HEK293T (cell line): ENCODE measurements at regions not wholly inside any gene's neighbourhood (a gene's known extent, or its start where the extent isn't known, plus 50 kb on each side); places are given as distances from the start of the nearest gene placed in this dataset.
"Not testable (repeated sequence)": the region's sequence is repeated elsewhere in the genome, so short reads cannot be mapped to it uniquely, and the experiment has no call there.

Experiments
- CTCF ChIA-PET: fragments of 350-600 bp; formaldehyde crosslinking; extraction: SDS; loops from one replicate; lab custom pipeline; 2021; ENCODE audit warnings: antibody characterized with exemption, inconsistent platforms; lab: Yijun Ruan, JAX
- POLR2A ChIA-PET: fragments of 350-600 bp; formaldehyde crosslinking; extraction: SDS; loops from one replicate; lab custom pipeline; 2020; ENCODE audit warnings: antibody characterized with exemption, inconsistent platforms; lab: Yijun Ruan, JAX
- DNase-seq: peaks from one replicate; pipeline ENCODE4 v3.0.0; 2012; ENCODE audit warnings: mixed read lengths; ENCODE audit errors: extremely low spot score
- ARNT ChIP-seq: fragments of 450-650 bp; IDR thresholded peaks from 2 replicates; pipeline ENCODE4 v1.6.1; 2017; ENCODE audit warnings: mild to moderate bottlenecking
- BHLHE40 ChIP-seq: fragments of 450-650 bp; IDR thresholded peaks from 2 replicates; pipeline ENCODE4 v1.6.1; 2016; ENCODE audit warnings: mild to moderate bottlenecking, moderate library complexity, borderline replicate concordance
- CTBP1 ChIP-seq: fragments of 450-650 bp; IDR thresholded peaks from 2 replicates; pipeline ENCODE4 v1.6.1; 2016; ENCODE audit warnings: borderline replicate concordance
- ELF4 ChIP-seq: fragments of 450-650 bp; IDR thresholded peaks from 2 replicates; pipeline ENCODE4 v1.6.1; 2017; ENCODE audit warnings: antibody characterized with exemption
- FOXA1 ChIP-seq: fragments of 450-650 bp; IDR thresholded peaks from 2 replicates; pipeline ENCODE4 v1.6.1; 2016; ENCODE audit warnings: mild to moderate bottlenecking
- FOXK2 ChIP-seq: fragments of 450-650 bp; IDR thresholded peaks from 2 replicates; pipeline ENCODE4 v1.6.1; 2016; ENCODE audit warnings: mild to moderate bottlenecking
- FOXM1 ChIP-seq: fragments of 450-650 bp; IDR thresholded peaks from 2 replicates; pipeline ENCODE4 v1.6.1; 2017; ENCODE audit warnings: mild to moderate bottlenecking, borderline replicate concordance
- HDGF ChIP-seq: fragments of 450-650 bp; IDR thresholded peaks from 2 replicates; pipeline ENCODE4 v1.6.1; 2017; ENCODE audit warnings: antibody characterized with exemption, borderline replicate concordance
- L3MBTL2 ChIP-seq: fragments of 450-650 bp; conservative IDR thresholded peaks from 2 replicates; pipeline ENCODE4 v1.6.1; 2016; ENCODE audit warnings: mild to moderate bottlenecking
- LEF1 ChIP-seq: fragments of 450-650 bp; IDR thresholded peaks from 2 replicates; pipeline ENCODE4 v1.6.1; 2017; ENCODE audit warnings: mild to moderate bottlenecking, borderline replicate concordance
- NFRKB ChIP-seq: fragments of 450-650 bp; IDR thresholded peaks from 2 replicates; pipeline ENCODE4 v1.6.1; 2016; ENCODE audit warnings: mild to moderate bottlenecking, moderate library complexity
- PKNOX1 ChIP-seq: fragments of 450-650 bp; IDR thresholded peaks from 2 replicates; pipeline ENCODE4 v1.6.1; 2016
- SP1 ChIP-seq: fragments of 450-650 bp; IDR thresholded peaks from 2 replicates; pipeline ENCODE4 v1.6.1; 2017
- SUZ12 ChIP-seq: fragments of 450-650 bp; IDR thresholded peaks from 2 replicates; pipeline ENCODE4 v1.6.1; 2016; ENCODE audit warnings: mild to moderate bottlenecking
- TARDBP ChIP-seq: fragments of 450-650 bp; IDR thresholded peaks from 2 replicates; pipeline ENCODE4 v1.6.1; 2016
- ZNF384 ChIP-seq: fragments of 450-650 bp; IDR thresholded peaks from 2 replicates; pipeline ENCODE4 v1.6.1; 2016

GRCh38 chr5:145396888-145397287 lies 438.3 kb downstream of the PRELID2 start:
- ChIA-PET POLR2A (no interaction called here), CTCF (interaction anchor here (0.6 kb wide), 1 partner anchor 1094 kb away, joined by 6 read pairs; no protein-coding TSS in a partner anchor)
- no peak for TF ChIP-seq SUZ12
- no peak for TF ChIP-seq TARDBP
- TF ChIP-seq ELF4, result no peak
- no peak for TF ChIP-seq HDGF
- TF ChIP-seq BHLHE40, result no peak
- no peak for TF ChIP-seq ZNF384
- TF ChIP-seq LEF1, result no peak
- TF ChIP-seq ARNT, result no peak
- TF ChIP-seq CTBP1, result no peak
- no peak for TF ChIP-seq L3MBTL2
- TF ChIP-seq NFRKB, result no peak
- TF ChIP-seq PKNOX1, result no peak
- no peak for TF ChIP-seq SP1
- no peak for TF ChIP-seq FOXK2
- no peak for TF ChIP-seq FOXA1
- no peak for TF ChIP-seq FOXM1

DNA sequence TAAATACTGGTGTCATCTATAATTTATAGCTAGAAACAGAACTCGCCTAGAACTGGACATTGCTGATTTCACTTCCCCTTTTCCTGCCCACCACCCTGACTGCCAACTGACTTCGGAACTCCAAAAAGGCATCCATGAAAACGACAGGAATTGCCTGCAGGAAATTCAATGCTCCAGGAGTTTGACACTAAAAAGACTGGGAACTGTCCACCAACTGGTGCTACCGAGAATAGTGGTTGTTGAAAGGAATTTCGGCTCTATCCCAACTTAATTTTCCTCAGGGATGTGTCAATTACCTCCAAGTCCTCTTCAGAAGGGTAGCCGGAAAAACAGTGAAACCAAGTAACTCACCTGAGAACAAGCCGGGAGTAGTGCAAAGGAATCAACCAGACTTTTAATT lies 440.0 kb downstream of the PRELID2 start:
- DNase-seq, POLR2A ChIA-PET, CTCF ChIA-PET: not testable (repeated sequence)

More at GRCh38 chr5:145396888-145397287, 438.3 kb downstream of the PRELID2 start:
- DNase-seq, result no peak

DNA sequence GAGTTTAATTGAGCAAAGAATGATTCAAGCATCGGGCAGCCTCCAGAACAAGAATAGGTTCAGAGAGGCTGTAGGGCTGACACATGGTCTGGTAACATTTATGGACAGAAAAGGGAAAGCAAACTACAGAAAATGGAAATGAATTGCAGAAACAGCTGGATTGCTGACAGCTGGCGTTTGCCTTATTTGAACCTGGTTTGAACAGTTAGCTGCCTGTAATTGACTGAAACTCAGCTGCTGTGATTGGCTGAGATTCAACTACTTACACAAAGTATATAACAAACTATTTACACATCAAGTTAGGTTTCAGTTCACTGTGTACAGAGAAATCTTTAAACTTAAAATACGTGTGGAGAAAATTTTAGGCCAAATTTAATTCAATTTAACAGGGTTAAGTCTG lies 441.7 kb downstream of the PRELID2 start:
- DNase-seq, result no peak
- TF ChIP-seq HDGF (no peak), LEF1 (no peak), L3MBTL2 (no peak), CTBP1 (no peak), SP1 (no peak), FOXA1 (no peak), NFRKB (no peak), BHLHE40 (no peak), FOXM1 (no peak), PKNOX1 (no peak), ARNT (no peak), FOXK2 (no peak), ELF4 (no peak), TARDBP (no peak), ZNF384 (no peak), SUZ12 (no peak)
- CTCF ChIA-PET, result no interaction called here
- POLR2A ChIA-PET, result no interaction called here

- ChIA-PET POLR2A (no interaction called here), CTCF (no interaction called here)
- TF ChIP-seq LEF1 (no peak), TARDBP (no peak), FOXA1 (no peak), CTBP1 (no peak), NFRKB (no peak), FOXM1 (no peak), HDGF (no peak), ZNF384 (no peak), SUZ12 (no peak), L3MBTL2 (no peak), ARNT (no peak)
- no peak for DNase-seq
Measured at GRCh38 chr5:145389047-145389446, 446.1 kb downstream of the PRELID2 start.

- no peak for DNase-seq
- CTCF ChIA-PET, result no interaction called here
- TF ChIP-seq L3MBTL2, result no peak
- no peak for TF ChIP-seq ELF4
- POLR2A ChIA-PET, result no interaction called here
Measured at GRCh38 chr5:145385276-145385675, 449.9 kb downstream of the PRELID2 start.

GRCh38 chr5:145378226-145378625 lies 456.9 kb downstream of the PRELID2 start:
- TF ChIP-seq FOXK2 (no peak), BHLHE40 (no peak), ELF4 (no peak), NFRKB (no peak), FOXM1 (no peak), PKNOX1 (no peak), SP1 (no peak), TARDBP (no peak), CTBP1 (no peak), ZNF384 (no peak), ARNT (no peak), L3MBTL2 (no peak), LEF1 (no peak), SUZ12 (no peak), FOXA1 (no peak), HDGF (no peak)
- ChIA-PET CTCF (no interaction called here), POLR2A (no interaction called here)
- no peak for DNase-seq

DNA sequence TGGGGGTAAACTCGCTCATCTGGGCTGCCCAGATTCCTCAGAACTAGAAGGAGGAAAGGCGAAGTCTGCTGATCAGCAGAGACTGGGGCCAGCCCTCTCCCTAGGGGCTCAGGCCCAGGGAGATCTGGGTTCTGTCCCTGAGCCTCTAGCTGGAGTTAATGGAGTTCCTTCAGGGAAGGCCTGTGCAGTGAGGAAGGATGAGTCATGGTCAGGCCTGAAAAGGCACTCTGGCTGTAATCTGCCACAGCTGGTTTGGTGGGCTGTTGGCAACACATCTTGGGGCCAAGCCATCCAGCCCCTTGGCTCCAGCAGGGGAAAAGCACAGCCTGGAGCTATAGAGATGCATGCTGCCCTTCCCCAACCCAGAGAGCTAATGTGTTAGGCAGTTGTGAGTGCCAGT lies 459.6 kb downstream of the PRELID2 start:
- POLR2A ChIA-PET, result no interaction called here
- CTCF ChIA-PET, result no interaction called here
- TF ChIP-seq SP1, result no peak
- no peak for TF ChIP-seq LEF1
- DNase-seq, result no peak
